SJSA1 (cell line): ENCODE measurements at regions not wholly inside any gene's neighbourhood (a gene's known extent, or its start where the extent isn't known, plus 50 kb on each side); places are given as distances from the start of the nearest gene placed in this dataset.

Experiments used
- DNase-seq, 2 experiments: peaks; one replicate each; pipeline ENCODE4 v3.0.0-alpha.2; 2015 to 2020; ENCODE audit warnings: low spot score in 2 of 2, low read depth in 1 of 2
- H3K27ac ChIP-seq: fragments of 250-450 bp; sonication (Bioruptor Pico); 2 replicates; pipeline ENCODE4 v1.5.1; 2020; ENCODE audit warnings: mild to moderate bottlenecking, moderate library complexity
- H3K27me3 ChIP-seq: fragments of 250-450 bp; sonication (Bioruptor Pico); replicated peaks from 2 replicates; pipeline ENCODE4 v1.5.1; 2020; ENCODE audit warnings: mild to moderate bottlenecking, moderate library complexity
- H3K36me3 ChIP-seq: fragments of 250-450 bp; sonication (Bioruptor Pico); 2 replicates; pipeline ENCODE4 v1.5.1; 2020; ENCODE audit warnings: mild to moderate bottlenecking
- H3K4me1 ChIP-seq: fragments of 250-450 bp; sonication (Bioruptor Pico); replicated peaks from 2 replicates; pipeline ENCODE4 v1.6.1; 2021; ENCODE audit warnings: mild to moderate bottlenecking
- H3K4me3 ChIP-seq: fragments of 250-450 bp; sonication (Bioruptor Pico); 2 replicates; pipeline ENCODE4 v1.5.1; 2020; ENCODE audit warnings: mild to moderate bottlenecking
- H3K9me3 ChIP-seq: fragments of 250-450 bp; sonication (Bioruptor Pico); replicated peaks from 2 replicates; pipeline ENCODE4 v1.5.1; 2020; ENCODE audit warnings: mild to moderate bottlenecking

GRCh38 chr12:92275443-92276154 is 130.0 kb upstream of the BTG1 start:
- H3K4me3 ChIP-seq, result no peak overlapping the region
- no peaks in the 10 kb centered on the region for H3K27me3 ChIP-seq
- no peak for DNase-seq
- H3K4me1 ChIP-seq, result no peaks in the 10 kb centered on the region
- no peaks in the 10 kb centered on the region for H3K9me3 ChIP-seq
- no peaks in the 10 kb centered on the region for H3K36me3 ChIP-seq
- no peak overlapping the region for H3K27ac ChIP-seq

GRCh38 chr12:92273076-92273475 is 127.4 kb upstream of the BTG1 start:
- H3K9me3 ChIP-seq, result no peaks in the 10 kb centered on the region
- no peaks in the 10 kb centered on the region for H3K27me3 ChIP-seq
- no peaks in the 10 kb centered on the region for H3K4me1 ChIP-seq
- no peaks in the 10 kb centered on the region for H3K36me3 ChIP-seq
- H3K27ac ChIP-seq, result no peak overlapping the region
- DNase-seq, result no peak
- no peak overlapping the region for H3K4me3 ChIP-seq

GRCh38 chr12:92272061-92272964 is 126.7 kb upstream of the BTG1 start:
- no peak for DNase-seq
- Histone ChIP-seq H3K4me3 (no peak overlapping the region), H3K9me3 (no peaks in the 10 kb centered on the region), H3K4me1 (no peaks in the 10 kb centered on the region), H3K27ac (no peak overlapping the region), H3K27me3 (no peaks in the 10 kb centered on the region), H3K36me3 (no peaks in the 10 kb centered on the region)

- Histone ChIP-seq H3K9me3 (no peaks in the 10 kb centered on the region), H3K36me3 (no peaks in the 10 kb centered on the region), H3K4me3 (no peak overlapping the region), H3K4me1 (no peaks in the 10 kb centered on the region), H3K27ac (no peak overlapping the region), H3K27me3 (no peaks in the 10 kb centered on the region)
- DNase-seq, result no peak
Measured at GRCh38 chr12:92271341-92271740, 125.7 kb upstream of the BTG1 start.

GRCh38 chr12:92270521-92270920 is 124.9 kb upstream of the BTG1 start:
- Histone ChIP-seq H3K4me1 (no peaks in the 10 kb centered on the region), H3K27me3 (no peaks in the 10 kb centered on the region), H3K27ac (no peak overlapping the region), H3K9me3 (no peaks in the 10 kb centered on the region), H3K36me3 (no peaks in the 10 kb centered on the region), H3K4me3 (no peak overlapping the region)
- DNase-seq, result no peak

GRCh38 chr12:92268946-92269345 is 123.3 kb upstream of the BTG1 start:
- H3K27me3 ChIP-seq, result no peaks in the 10 kb centered on the region
- DNase-seq, result no peak
- H3K4me1 ChIP-seq, result no peaks in the 10 kb centered on the region
- H3K4me3 ChIP-seq, result no peak overlapping the region
- no peak overlapping the region for H3K27ac ChIP-seq
- no peaks in the 10 kb centered on the region for H3K9me3 ChIP-seq
- H3K36me3 ChIP-seq, result no peaks in the 10 kb centered on the region

GRCh38 chr12:92261692-92262091 is 116.0 kb upstream of the BTG1 start:
- Histone ChIP-seq H3K36me3 (no peaks in the 10 kb centered on the region), H3K4me1 (peaks cover 11% of the 10 kb centered on the region), H3K27me3 (no peaks in the 10 kb centered on the region), H3K9me3 (no peaks in the 10 kb centered on the region), H3K27ac (no peak overlapping the region), H3K4me3 (no peak overlapping the region)
- no peak for DNase-seq

GRCh38 chr12:92261071-92261470 is 115.4 kb upstream of the BTG1 start:
- Histone ChIP-seq H3K4me1 (peaks cover 11% of the 10 kb centered on the region), H3K27ac (no peak overlapping the region), H3K36me3 (no peaks in the 10 kb centered on the region), H3K27me3 (no peaks in the 10 kb centered on the region), H3K4me3 (no peak overlapping the region), H3K9me3 (no peaks in the 10 kb centered on the region)
- no peak for DNase-seq

- H3K4me3 ChIP-seq, result no peak overlapping the region
- no peaks in the 10 kb centered on the region for H3K36me3 ChIP-seq
- no peaks in the 10 kb centered on the region for H3K9me3 ChIP-seq
- H3K27ac ChIP-seq, result peak overlapping the region; percentile 24; the same call in 1 of the 2 replicates
- no peaks in the 10 kb centered on the region for H3K27me3 ChIP-seq
- H3K4me1 ChIP-seq, result peaks cover 11% of the 10 kb centered on the region
- DNase-seq, result peak in 1 of 2 experiments; percentile 57
Measured at GRCh38 chr12:92259696-92260251, 114.1 kb upstream of the BTG1 start.

- Histone ChIP-seq H3K27me3 (no peaks in the 10 kb centered on the region), H3K36me3 (no peaks in the 10 kb centered on the region), H3K27ac (no peak overlapping the region), H3K4me3 (no peak overlapping the region), H3K9me3 (no peaks in the 10 kb centered on the region), H3K4me1 (peaks cover 11% of the 10 kb centered on the region)
- no peak for DNase-seq
Measured at GRCh38 chr12:92259291-92259690, 113.6 kb upstream of the BTG1 start.

- no peaks in the 10 kb centered on the region for H3K9me3 ChIP-seq
- no peaks in the 10 kb centered on the region for H3K36me3 ChIP-seq
- no peaks in the 10 kb centered on the region for H3K27me3 ChIP-seq
- H3K4me3 ChIP-seq, result no peak overlapping the region
- no peak overlapping the region for H3K27ac ChIP-seq
- H3K4me1 ChIP-seq, result peaks cover 11% of the 10 kb centered on the region
- DNase-seq, result no peak
Measured at GRCh38 chr12:92257261-92257660, 111.6 kb upstream of the BTG1 start.

- DNase-seq, result no peak
- peaks cover 11% of the 10 kb centered on the region for H3K4me1 ChIP-seq
- no peak overlapping the region for H3K27ac ChIP-seq
- no peaks in the 10 kb centered on the region for H3K27me3 ChIP-seq
- no peak overlapping the region for H3K4me3 ChIP-seq
- no peaks in the 10 kb centered on the region for H3K36me3 ChIP-seq
- no peaks in the 10 kb centered on the region for H3K9me3 ChIP-seq
Measured at GRCh38 chr12:92255741-92256140, 110.1 kb upstream of the BTG1 start.

GRCh38 chr12:92253301-92253700 is 107.7 kb upstream of the BTG1 start:
- DNase-seq, result no peak
- no peaks in the 10 kb centered on the region for H3K9me3 ChIP-seq
- H3K4me3 ChIP-seq, result no peak overlapping the region
- H3K27ac ChIP-seq, result no peak overlapping the region
- H3K4me1 ChIP-seq, result no peaks in the 10 kb centered on the region
- H3K27me3 ChIP-seq, result no peaks in the 10 kb centered on the region
- H3K36me3 ChIP-seq, result no peaks in the 10 kb centered on the region

GRCh38 chr12:92248977-92249376 is 103.3 kb upstream of the BTG1 start:
- no peaks in the 10 kb centered on the region for H3K4me1 ChIP-seq
- H3K27ac ChIP-seq, result no peak overlapping the region
- H3K27me3 ChIP-seq, result no peaks in the 10 kb centered on the region
- H3K4me3 ChIP-seq, result no peak overlapping the region
- no peaks in the 10 kb centered on the region for H3K9me3 ChIP-seq
- H3K36me3 ChIP-seq, result no peaks in the 10 kb centered on the region
- no peak for DNase-seq
